Fibroblast of skin of left biceps (primary cell): ENCODE measurements at regions not wholly inside any gene's neighbourhood (a gene's known extent, or its start where the extent isn't known, plus 50 kb on each side); places are given as distances from the start of the nearest gene placed in this dataset.
"Not testable (repeated sequence)": the region's sequence is repeated elsewhere in the genome, so short reads cannot be mapped to it uniquely, and the experiment has no call there.

Experiments used
- DNase-seq, 2 experiments: peaks; one replicate each; pipeline ENCODE4 v3.0.0-alpha.2; 2013; ENCODE audit warnings: low read depth in 2 of 2

GRCh38 chr2:138269765-138270164, 231.8 kb upstream of the SPOPL start:
- DNase-seq: peak in 1 of 2 experiments; percentile 45

DNA sequence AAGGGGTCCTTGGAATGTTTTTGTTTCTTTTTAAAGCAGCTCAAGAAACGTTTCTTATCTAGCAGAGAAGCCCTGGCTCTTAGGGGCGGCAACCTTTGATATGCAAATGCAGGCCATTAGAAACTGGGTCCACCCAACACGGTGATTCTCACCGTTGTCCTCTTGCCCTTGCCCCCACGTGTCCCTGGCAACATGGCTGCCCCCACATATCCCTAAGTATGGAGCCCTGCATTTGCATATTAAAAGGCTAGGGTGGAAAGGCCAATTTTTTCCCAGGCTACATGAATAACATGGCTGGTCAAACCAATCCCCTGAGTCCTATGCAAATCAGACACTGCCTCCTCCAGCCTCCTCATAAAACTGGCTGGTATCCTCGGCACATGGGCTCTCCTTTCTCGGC, 230.1 kb upstream of the SPOPL start:
- DNase-seq: no peak

DNA sequence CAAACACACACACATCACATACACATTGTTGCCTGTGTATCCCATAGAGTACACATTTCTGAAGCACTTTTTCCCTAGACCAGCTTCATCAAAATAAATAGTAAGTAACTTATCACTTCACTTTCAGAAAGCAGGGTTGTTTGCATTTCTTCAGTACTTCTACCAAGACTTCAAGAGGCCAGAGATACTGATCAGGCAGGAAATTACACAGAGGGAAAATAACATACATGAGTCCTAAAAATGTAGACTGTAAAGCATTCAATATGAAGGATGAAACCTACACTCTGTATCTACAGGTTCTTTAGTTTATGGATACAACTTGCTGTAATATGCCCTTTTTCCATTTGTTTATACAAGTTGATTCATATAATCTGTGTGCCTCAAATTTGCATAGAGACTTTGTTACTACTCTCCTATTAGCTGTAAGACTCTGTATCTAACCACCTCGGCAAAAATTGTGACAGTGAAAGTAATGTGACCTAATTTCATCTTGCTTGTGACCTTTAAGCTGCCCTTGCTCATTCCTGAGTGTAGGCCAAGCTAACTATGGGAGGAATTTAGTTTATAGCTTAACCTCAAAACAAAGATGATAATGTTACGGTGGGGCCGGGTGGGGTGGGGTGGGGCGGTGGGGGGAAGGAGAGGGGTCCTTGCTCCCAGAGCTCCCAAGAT, 228.9 kb upstream of the SPOPL start:
- DNase-seq: no peak

- not testable (repeated sequence) for DNase-seq
These were observed 228.3 kb upstream of the SPOPL start for GRCh38 chr2:138273280-138273679.

GRCh38 chr2:138274421-138275291, 226.9 kb upstream of the SPOPL start:
- no peak for DNase-seq

DNA sequence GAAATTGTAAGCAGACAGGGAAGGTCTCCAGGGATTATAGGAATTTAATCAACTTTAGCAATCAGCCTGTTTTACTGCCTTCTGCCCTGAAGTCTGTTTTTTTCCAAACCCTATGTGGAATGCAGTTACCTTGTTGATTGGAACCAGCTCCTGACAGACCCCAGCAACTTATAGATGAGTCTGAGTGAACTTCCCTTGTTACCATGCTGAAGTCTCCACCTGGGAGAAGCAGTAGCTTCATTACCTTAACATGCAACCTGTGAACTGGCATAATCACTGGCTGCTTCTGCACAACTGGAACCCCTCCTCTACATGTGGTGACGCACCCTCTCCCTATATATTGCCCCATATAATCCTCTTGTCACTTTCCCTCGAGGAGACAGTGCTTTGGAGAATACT, 226.3 kb upstream of the SPOPL start:
- no peak for DNase-seq

- DNase-seq: peak in 1 of 2 experiments; percentile 25
These were observed 225.7 kb upstream of the SPOPL start for GRCh38 chr2:138275881-138276280.

- DNase-seq: no peak
These were observed 225.2 kb upstream of the SPOPL start for GRCh38 chr2:138276339-138276738.

DNA sequence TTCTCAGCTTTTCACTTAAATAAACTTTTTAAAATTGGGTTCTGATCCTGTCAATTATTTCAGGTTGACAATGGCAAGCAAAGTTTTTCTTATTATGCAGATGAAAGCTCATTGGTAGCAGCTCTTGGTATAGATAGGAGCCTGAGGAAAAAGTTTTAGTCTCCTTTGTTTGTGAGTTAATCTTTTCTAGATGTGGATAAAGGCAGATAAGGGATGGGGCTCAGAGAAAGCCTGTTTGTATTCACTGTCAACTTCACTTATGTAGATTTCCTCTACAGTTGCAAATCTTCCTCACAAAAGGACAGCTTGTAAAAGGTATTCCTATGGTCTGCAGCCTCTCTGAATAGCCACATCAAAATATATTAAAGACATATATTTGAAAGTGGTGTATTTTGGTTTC, 224.5 kb upstream of the SPOPL start:
- no peak for DNase-seq

DNA sequence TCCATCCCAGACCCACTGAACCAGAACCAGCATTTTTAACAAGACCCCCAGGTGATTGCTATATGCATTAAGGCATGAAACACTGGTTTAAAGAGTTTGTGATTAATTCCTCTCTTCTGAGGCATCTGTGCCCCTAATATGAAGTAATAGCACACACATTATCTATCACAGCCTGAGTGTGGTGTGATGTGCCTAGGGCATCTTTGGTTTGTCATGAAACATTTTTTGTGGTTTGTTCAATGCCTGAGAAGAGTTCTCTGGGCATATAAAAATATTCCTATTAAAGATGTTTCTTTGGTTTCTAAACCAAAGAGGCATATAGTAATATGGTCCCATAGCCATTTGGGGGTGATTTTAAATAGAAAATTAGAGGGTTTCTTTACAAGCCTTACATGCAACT, 221.7 kb upstream of the SPOPL start:
- DNase-seq: no peak

GRCh38 chr2:138280999-138281695, 220.4 kb upstream of the SPOPL start:
- no peak for DNase-seq

DNA sequence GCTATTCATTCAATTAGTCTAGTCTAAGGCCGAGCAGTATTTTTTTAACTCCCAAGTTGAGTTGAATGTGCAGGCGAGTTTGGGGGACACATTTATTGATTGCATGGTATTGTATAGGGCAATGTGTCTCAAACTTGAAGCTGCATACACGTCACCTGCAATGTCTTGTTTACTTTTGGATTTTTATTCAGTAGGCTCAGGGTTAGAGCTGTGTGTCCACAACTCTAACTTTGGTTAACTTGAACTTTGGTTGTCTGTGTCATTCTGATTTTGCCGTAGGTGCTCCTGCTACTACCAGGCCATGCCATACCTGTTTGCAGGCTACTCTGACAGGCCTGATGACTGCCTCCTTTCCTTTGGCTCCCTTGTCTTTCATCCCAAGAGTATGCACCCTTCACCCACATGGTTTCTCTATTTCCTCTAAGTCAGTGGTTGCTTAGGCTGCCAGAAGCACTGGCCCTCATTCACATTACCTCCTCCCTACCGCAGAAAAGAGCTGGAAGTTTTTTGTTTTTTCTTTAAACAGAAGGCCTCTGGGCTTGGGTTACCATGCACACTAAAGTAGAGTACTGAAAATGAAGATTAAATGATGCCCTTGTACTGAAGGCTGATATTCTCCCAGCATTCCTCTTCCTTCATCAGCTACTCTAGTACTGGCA, 219.4 kb upstream of the SPOPL start:
- DNase-seq: no peak

DNA sequence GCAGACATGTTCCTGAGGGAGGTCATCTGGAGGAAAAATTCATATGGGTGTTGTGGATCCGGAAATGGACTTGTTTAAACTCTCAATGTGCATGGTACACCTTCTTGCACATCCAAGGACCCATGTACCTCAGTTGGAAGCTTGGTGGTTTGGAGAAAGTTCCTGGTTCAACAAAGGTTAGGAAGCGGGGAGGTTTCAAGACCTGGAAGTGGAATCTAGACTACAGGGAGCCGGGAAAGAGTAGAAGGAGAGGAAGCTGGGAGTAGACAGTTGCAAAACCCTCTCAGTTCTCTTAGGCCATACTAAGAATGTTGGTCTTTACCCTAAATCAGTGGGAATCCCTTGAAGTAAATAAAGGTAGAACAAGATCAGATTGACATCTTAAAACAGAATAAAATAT, 209.8 kb upstream of the SPOPL start:
- no peak for DNase-seq

GRCh38 chr2:138293045-138293444, 208.5 kb upstream of the SPOPL start:
- no peak for DNase-seq

DNA sequence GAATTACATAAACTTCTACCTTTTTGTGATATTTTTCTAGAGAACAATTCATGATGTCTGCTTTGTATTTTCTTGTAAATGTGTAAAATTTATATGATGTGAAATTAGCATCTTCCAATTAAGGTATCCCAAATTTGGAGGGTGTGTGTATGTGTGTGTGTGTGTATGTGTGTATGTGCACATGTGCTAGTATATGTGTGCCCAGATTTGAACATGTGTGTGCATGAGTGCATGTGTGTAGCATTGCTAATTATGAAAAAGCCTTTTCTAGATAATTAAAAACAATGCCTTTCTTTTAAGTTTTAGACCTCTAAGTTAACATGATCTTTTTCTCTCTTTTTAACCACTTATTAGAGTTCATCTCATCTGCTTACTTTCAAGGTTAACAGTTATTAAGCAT, 208.0 kb upstream of the SPOPL start:
- DNase-seq: no peak

GRCh38 chr2:138294451-138294850, 207.1 kb upstream of the SPOPL start:
- no peak for DNase-seq

DNA sequence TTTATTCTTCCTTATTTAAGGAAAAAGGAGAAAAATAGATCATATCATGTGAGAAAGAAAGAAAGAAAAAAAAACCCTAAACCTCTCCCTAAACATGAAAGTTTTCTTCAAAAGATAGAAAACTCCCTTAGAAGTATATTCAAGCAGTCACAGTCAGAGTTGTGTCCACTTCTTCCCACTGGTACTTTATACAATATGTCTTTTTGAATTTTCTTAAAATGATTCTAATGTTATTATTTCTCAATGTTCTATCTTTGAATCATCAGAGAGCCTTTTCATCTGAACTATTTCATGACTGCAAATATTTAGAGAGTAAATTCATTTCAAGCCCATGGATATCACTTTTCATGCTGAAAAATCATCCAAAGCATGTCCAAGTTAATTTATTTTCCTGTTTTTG, 205.2 kb upstream of the SPOPL start:
- no peak for DNase-seq

- DNase-seq: no peak
These were observed 203.3 kb upstream of the SPOPL start for GRCh38 chr2:138298120-138298814.

GRCh38 chr2:138298900-138299299, 202.7 kb upstream of the SPOPL start:
- no peak for DNase-seq

DNA sequence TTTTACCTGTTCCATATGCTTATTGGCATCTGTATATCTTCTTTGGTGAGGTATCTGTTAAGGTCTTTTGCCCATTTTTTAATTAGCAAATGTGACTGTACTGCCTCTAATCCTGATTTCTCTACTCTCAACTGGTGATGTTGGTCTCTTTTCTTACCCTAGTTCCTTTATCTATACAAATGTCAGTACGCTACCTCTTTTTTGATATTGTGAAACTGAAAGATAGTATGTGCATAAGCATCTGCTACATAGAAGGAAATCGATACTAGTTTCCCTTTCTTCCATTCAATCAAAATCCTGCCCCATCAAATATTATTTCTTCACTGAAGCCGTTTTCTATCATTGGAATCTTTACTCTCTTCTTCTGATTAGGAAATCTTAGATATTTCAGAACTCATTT, 194.9 kb upstream of the SPOPL start:
- DNase-seq: no peak

DNA sequence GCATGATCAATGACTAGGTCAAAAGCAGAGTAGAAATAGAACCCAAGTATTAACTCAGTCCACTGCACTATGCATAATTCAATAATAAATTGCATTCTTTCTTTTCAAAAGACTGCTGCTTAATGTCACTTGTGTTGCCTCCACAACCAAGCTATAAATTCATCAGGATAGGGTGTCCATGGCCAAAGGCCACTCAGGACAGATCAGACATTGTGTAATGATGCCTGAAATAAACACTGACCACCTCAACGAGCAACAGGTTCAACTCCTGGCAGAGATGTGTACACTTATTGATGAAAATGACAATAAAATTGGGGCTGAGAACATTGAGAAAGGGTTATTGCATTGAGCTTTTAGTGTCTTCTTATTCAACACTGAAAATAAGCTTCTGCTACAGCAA, 194.5 kb upstream of the SPOPL start:
- no peak for DNase-seq

- no peak for DNase-seq
These were observed 191.8 kb upstream of the SPOPL start for GRCh38 chr2:138309760-138310159.
